ENCODE measurements at regions not wholly inside any gene's neighbourhood (a gene's known extent, or its start where the extent isn't known, plus 50 kb on each side); places are given as distances from the start of the nearest gene placed in this dataset.

- CTCF ChIA-PET, result no interaction called here
- no peak overlapping the region for H3K27ac ChIP-seq
- POLR2A ChIA-PET (ENCODE audit: low non-redundant PET), result no interaction called here
- DNase-seq (ENCODE audit: low spot score), result no peak
- TF ChIP-seq CTCF (conservative IDR thresholded peaks at IDR 0.05; ENCODE audit: low read depth), result no peak
Measured at GRCh38 chr7:47147213-47147631, 434.7 kb downstream of the TNS3 start.

- CTCF ChIA-PET, result interaction anchor here (0.8 kb wide), 1 partner anchor 1246 kb away, joined by 4 read pairs; no protein-coding TSS in a partner anchor
- POLR2A ChIA-PET (ENCODE audit: low non-redundant PET), result no interaction called here
- no peak for TF ChIP-seq CTCF (conservative IDR thresholded peaks at IDR 0.05; ENCODE audit: low read depth)
- no peak for DNase-seq (ENCODE audit: low spot score)
- H3K27ac ChIP-seq, result no peak overlapping the region
Measured at GRCh38 chr7:47145982-47146381, 435.9 kb downstream of the TNS3 start.

GRCh38 chr7:47145186-47145725 is 436.7 kb downstream of the TNS3 start:
- no peak overlapping the region for H3K27ac ChIP-seq
- TF ChIP-seq CTCF (conservative IDR thresholded peaks at IDR 0.05; ENCODE audit: low read depth), result no peak
- ChIA-PET POLR2A (ENCODE audit: low non-redundant PET) (no interaction called here), CTCF (interaction anchor here (0.8 kb wide), 1 partner anchor 1245 kb away, joined by 4 read pairs; no protein-coding TSS in a partner anchor)
- no peak for DNase-seq (ENCODE audit: low spot score)

- CTCF ChIA-PET, result interaction anchor here (0.7 kb wide), 1 partner anchor 1036 kb away, joined by 4 read pairs; no protein-coding TSS in a partner anchor
- POLR2A ChIA-PET (ENCODE audit: low non-redundant PET), result no interaction called here
- H3K27ac ChIP-seq, result no peak overlapping the region
- DNase-seq (ENCODE audit: low spot score), result no peak
- no peak for TF ChIP-seq CTCF (conservative IDR thresholded peaks at IDR 0.05; ENCODE audit: low read depth)
Measured at GRCh38 chr7:47143339-47143738, 438.6 kb downstream of the TNS3 start.

- ChIA-PET POLR2A (ENCODE audit: low non-redundant PET) (no interaction called here), CTCF (interaction anchor here (0.7 kb wide), 1 partner anchor 1035 kb away, joined by 4 read pairs; no protein-coding TSS in a partner anchor)
- no peak for DNase-seq (ENCODE audit: low spot score)
- H3K27ac ChIP-seq, result no peak overlapping the region
- TF ChIP-seq CTCF (conservative IDR thresholded peaks at IDR 0.05; ENCODE audit: low read depth), result no peak
Measured at GRCh38 chr7:47142867-47143175, 439.1 kb downstream of the TNS3 start.

- H3K27ac ChIP-seq, result no peak overlapping the region
- no peak for TF ChIP-seq CTCF (conservative IDR thresholded peaks at IDR 0.05; ENCODE audit: low read depth)
- DNase-seq (ENCODE audit: low spot score), result no peak
- CTCF ChIA-PET, result interaction anchor here (0.7 kb wide), 1 partner anchor 1035 kb away, joined by 4 read pairs; no protein-coding TSS in a partner anchor
- POLR2A ChIA-PET (ENCODE audit: low non-redundant PET), result no interaction called here
Measured at GRCh38 chr7:47142169-47142866, 439.6 kb downstream of the TNS3 start.

Measured in RWPE1 (cell line).